GM21515 (cell line): ENCODE measurements at regions not wholly inside any gene's neighbourhood (a gene's known extent, or its start where the extent isn't known, plus 50 kb on each side); places are given as distances from the start of the nearest gene placed in this dataset.

Experiments used
- ATAC-seq: cut with Tn5 transposase; IDR thresholded peaks from one replicate; pipeline ENCODE4 v1.9.1; 2021; ENCODE audit not compliant: unreplicated experiment

GRCh38 chr6:153898360-153899059 is 140.5 kb upstream of the OPRM1 start:
- no peak for ATAC-seq

GRCh38 chr6:153882411-153882810 is 156.6 kb upstream of the OPRM1 start:
- ATAC-seq = no peak

GRCh38 chr6:153873541-153873940 is 165.5 kb upstream of the OPRM1 start:
- no peak for ATAC-seq

- no peak for ATAC-seq
Observed at GRCh38 chr6:153872946-153873345, 166.1 kb upstream of the OPRM1 start.

- ATAC-seq = no peak
Observed at GRCh38 chr6:153862927-153863326, 176.1 kb upstream of the OPRM1 start.

GRCh38 chr6:153862139-153862538 is 176.9 kb upstream of the OPRM1 start:
- ATAC-seq = no peak

GRCh38 chr6:153858529-153858928 is 180.5 kb upstream of the OPRM1 start:
- no peak for ATAC-seq

- no peak for ATAC-seq
Observed at GRCh38 chr6:153856929-153857376, 182.1 kb upstream of the OPRM1 start.

GRCh38 chr6:153852481-153852880 is 186.6 kb upstream of the OPRM1 start:
- ATAC-seq = no peak

- ATAC-seq = no peak
Observed at GRCh38 chr6:153852034-153852433, 187.0 kb upstream of the OPRM1 start.

- no peak for ATAC-seq
Observed at GRCh38 chr6:153849072-153849779, 189.8 kb upstream of the OPRM1 start.

- ATAC-seq = no peak
Observed at GRCh38 chr6:153843420-153843819, 195.6 kb upstream of the OPRM1 start.

- ATAC-seq = no peak
Observed at GRCh38 chr6:153842491-153842890, 196.5 kb upstream of the OPRM1 start.

- ATAC-seq = no peak
Observed at GRCh38 chr6:153840039-153840850, 198.8 kb upstream of the OPRM1 start.

GRCh38 chr6:153832543-153832942 is 206.5 kb upstream of the OPRM1 start:
- no peak for ATAC-seq

- no peak for ATAC-seq
Observed at GRCh38 chr6:153831350-153832078, 207.5 kb upstream of the OPRM1 start.

GRCh38 chr6:153817173-153817572 is 221.9 kb upstream of the OPRM1 start:
- no peak for ATAC-seq

GRCh38 chr6:153816366-153816765 is 222.7 kb upstream of the OPRM1 start:
- ATAC-seq = no peak

GRCh38 chr6:153814136-153814535 is 224.9 kb upstream of the OPRM1 start:
- ATAC-seq = no peak

- no peak for ATAC-seq
Observed at GRCh38 chr6:153804755-153805330, 234.2 kb upstream of the OPRM1 start.

GRCh38 chr6:153801917-153802316 is 237.1 kb upstream of the OPRM1 start:
- ATAC-seq = no peak
